ENCODE measurements at regions not wholly inside any gene's neighbourhood (a gene's known extent, or its start where the extent isn't known, plus 50 kb on each side); places are given as distances from the start of the nearest gene placed in this dataset.

DNA sequence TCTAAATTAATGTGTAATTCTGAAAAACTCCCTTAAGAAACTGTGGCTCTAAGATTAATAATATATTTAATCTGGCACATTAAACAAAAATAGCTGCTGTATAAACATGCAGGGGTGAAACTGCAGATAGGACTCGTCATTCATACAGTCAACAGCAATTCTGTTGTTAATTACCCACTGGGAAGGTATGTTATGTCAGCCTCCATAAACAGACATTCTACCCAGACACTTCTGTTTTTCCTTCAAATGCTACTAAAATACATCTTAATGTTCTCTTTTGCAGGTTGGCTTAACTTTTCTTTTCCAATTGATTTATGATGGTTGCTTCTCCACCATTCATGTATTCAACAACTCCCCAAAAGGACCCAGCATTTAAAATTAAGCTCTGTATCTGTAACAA lies 165.6 kb downstream of the SIPA1L2 start:
- Histone ChIP-seq H3K27ac (ENCODE audit: low read depth in 2 of 2, low read length in 1 of 2) (no peak overlapping the region), H3K4me3 (ENCODE audit: low read depth in 2 of 2, low read length in 1 of 2) (no peak overlapping the region), H3F3A (replicated peaks; ENCODE audit: insufficient read depth) (no peaks in the 10 kb centered on the region), H3K9me3 (no peaks in the 10 kb centered on the region), H3K27me3 (ENCODE audit: insufficient read depth) (no peaks in the 10 kb centered on the region), H3K9ac (no peak overlapping the region), H3K36me3 (replicated peaks in 1 of 2; ENCODE audit: control insufficient read depth in 1 of 2, insufficient read depth in 2 of 2, low read length in 1 of 2) (no peaks in the 10 kb centered on the region), H3K4me2 (no peak overlapping the region), H3K4me1 (ENCODE audit: control insufficient read depth in 1 of 2, insufficient read depth in 2 of 2, low read depth in 1 of 2, low read length in 1 of 2) (peaks cover 0 to 6% of the 10 kb centered on the region in 2 experiments; a peak in 2 of 4 replicates), H2AFZ (ENCODE audit: low read depth) (no peak overlapping the region), H4K20me1 (ENCODE audit: insufficient read depth) (no peaks in the 10 kb centered on the region), H3K79me2 (ENCODE audit: insufficient read depth) (no peaks in the 10 kb centered on the region), H3K9me2 (no peaks in the 10 kb centered on the region)
- 48% methylated on average over 1 of the region's 1 CpG for WGBS (ENCODE audit: low lambda C conversion rate)
- POLR2A ChIA-PET = no interaction called here
- CTCF ChIA-PET = no interaction called here
- TF ChIP-seq, protein P1, sequence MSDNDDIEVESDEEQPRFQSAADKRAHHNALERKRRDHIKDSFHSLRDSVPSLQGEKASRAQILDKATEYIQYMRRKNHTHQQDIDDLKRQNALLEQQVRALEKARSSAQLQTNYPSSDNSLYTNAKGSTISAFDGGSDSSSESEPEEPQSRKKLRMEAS (IDR thresholded peaks at IDR 0.05; ENCODE audit: low read depth) = no peak
- TF ChIP-seq EZH2phosphoT487 (IDR thresholded peaks at IDR 0.05; ENCODE audit: borderline replicate concordance, low read depth) (no peak), GATA2 (CRISPR knock-in tag; IDR thresholded peaks at IDR 0.05) (no peak), TAF1 (IDR thresholded peaks at IDR 0.05; ENCODE audit: borderline replicate concordance, low read depth, low read length) (no peak)
- DNase-seq = no peak

DNA sequence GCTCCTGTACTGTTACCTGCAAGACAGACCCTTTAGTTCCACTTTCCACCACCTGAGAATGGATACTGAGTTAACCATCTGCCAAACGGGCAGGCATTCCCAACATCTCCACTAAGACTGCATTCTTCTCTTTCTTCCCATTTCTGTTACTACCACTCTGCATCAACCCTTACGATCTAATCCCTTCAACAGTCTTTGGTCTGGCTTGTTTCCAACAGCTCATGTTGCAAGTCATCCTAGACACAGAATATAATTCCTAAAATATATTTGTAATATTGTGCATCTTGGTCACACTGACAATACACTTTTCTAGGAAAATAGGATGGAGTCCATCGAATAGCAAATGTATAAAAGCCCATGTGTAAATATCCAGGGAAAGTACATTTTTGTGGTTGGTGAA lies 166.7 kb downstream of the SIPA1L2 start:
- H3K4me1 ChIP-seq (ENCODE audit: control insufficient read depth in 1 of 2, insufficient read depth in 2 of 2, low read depth in 1 of 2, low read length in 1 of 2) = peaks cover 0 to 6% of the 10 kb centered on the region in 2 experiments; a peak in 2 of 4 replicates
- H3K36me3 ChIP-seq (replicated peaks in 1 of 2; ENCODE audit: control insufficient read depth in 1 of 2, insufficient read depth in 2 of 2, low read length in 1 of 2) = no peaks in the 10 kb centered on the region
- no peaks in the 10 kb centered on the region for H4K20me1 ChIP-seq (ENCODE audit: insufficient read depth)
- CTCF ChIA-PET = no interaction called here
- TF ChIP-seq FOSL2 (IDR thresholded peaks at IDR 0.05; ENCODE audit: borderline replicate concordance, low read depth) (no peak), YY1 (IDR thresholded peaks at IDR 0.05; ENCODE audit: low read depth) (no peak), MEF2A (IDR thresholded peaks at IDR 0.05; ENCODE audit: borderline replicate concordance, low read depth) (no peak), SIN3A (IDR thresholded peaks at IDR 0.05; ENCODE audit: borderline replicate concordance, low read depth, low read length) (no peak), RCOR1 (IDR thresholded peaks at IDR 0.05; ENCODE audit: low read length) (no peak), GATA2 (CRISPR knock-in tag; IDR thresholded peaks at IDR 0.05) (no peak), TCF12 (IDR thresholded peaks at IDR 0.05) (no peak), TEAD4 (IDR thresholded peaks at IDR 0.05; ENCODE audit: borderline replicate concordance, insufficient read depth) (no peak), RFX5 (IDR thresholded peaks at IDR 0.05; ENCODE audit: low read length) (no peak), JUND (IDR thresholded peaks at IDR 0.05) (no peak), CHD2 (IDR thresholded peaks at IDR 0.05; ENCODE audit: low read length, partially characterized antibody) (no peak), TAF1 (IDR thresholded peaks at IDR 0.05; ENCODE audit: borderline replicate concordance, low read depth, low read length) (no peak)
- TF ChIP-seq, protein P2, sequence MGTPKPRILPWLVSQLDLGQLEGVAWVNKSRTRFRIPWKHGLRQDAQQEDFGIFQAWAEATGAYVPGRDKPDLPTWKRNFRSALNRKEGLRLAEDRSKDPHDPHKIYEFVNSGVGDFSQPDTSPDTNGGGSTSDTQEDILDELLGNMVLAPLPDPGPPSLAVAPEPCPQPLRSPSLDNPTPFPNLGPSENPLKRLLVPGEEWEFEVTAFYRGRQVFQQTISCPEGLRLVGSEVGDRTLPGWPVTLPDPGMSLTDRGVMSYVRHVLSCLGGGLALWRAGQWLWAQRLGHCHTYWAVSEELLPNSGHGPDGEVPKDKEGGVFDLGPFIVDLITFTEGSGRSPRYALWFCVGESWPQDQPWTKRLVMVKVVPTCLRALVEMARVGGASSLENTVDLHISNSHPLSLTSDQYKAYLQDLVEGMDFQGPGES (IDR thresholded peaks at IDR 0.05; ENCODE audit: low read depth, low read length) = no peak
- TF ChIP-seq, protein P3, sequence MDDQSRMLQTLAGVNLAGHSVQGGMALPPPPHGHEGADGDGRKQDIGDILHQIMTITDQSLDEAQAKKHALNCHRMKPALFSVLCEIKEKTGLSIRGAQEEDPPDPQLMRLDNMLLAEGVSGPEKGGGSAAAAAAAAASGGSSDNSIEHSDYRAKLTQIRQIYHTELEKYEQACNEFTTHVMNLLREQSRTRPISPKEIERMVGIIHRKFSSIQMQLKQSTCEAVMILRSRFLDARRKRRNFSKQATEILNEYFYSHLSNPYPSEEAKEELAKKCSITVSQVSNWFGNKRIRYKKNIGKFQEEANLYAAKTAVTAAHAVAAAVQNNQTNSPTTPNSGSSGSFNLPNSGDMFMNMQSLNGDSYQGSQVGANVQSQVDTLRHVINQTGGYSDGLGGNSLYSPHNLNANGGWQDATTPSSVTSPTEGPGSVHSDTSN (IDR thresholded peaks at IDR 0.05) = no peak
- TF ChIP-seq, protein P4, sequence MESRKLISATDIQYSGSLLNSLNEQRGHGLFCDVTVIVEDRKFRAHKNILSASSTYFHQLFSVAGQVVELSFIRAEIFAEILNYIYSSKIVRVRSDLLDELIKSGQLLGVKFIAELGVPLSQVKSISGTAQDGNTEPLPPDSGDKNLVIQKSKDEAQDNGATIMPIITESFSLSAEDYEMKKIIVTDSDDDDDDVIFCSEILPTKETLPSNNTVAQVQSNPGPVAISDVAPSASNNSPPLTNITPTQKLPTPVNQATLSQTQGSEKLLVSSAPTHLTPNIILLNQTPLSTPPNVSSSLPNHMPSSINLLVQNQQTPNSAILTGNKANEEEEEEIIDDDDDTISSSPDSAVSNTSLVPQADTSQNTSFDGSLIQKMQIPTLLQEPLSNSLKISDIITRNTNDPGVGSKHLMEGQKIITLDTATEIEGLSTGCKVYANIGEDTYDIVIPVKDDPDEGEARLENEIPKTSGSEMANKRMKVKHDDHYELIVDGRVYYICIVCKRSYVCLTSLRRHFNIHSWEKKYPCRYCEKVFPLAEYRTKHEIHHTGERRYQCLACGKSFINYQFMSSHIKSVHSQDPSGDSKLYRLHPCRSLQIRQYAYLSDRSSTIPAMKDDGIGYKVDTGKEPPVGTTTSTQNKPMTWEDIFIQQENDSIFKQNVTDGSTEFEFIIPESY (IDR thresholded peaks at IDR 0.05; ENCODE audit: borderline replicate concordance, low read depth) = no peak
- TF ChIP-seq, protein P1 (IDR thresholded peaks at IDR 0.05; ENCODE audit: low read depth) = no peak
- H3F3A ChIP-seq (replicated peaks; ENCODE audit: insufficient read depth) = no peaks in the 10 kb centered on the region
- WGBS (ENCODE audit: low lambda C conversion rate) = 55% methylated on average over 3 of the region's 3 CpGs
- no peaks in the 10 kb centered on the region for H3K79me2 ChIP-seq (ENCODE audit: insufficient read depth)
- no peak for DNase-seq
- no peak overlapping the region for H3K4me3 ChIP-seq (ENCODE audit: low read depth in 2 of 2, low read length in 1 of 2)
- no peak overlapping the region for H3K27ac ChIP-seq (ENCODE audit: low read depth in 2 of 2, low read length in 1 of 2)
- no peaks in the 10 kb centered on the region for H3K9me3 ChIP-seq
- no peaks in the 10 kb centered on the region for H3K27me3 ChIP-seq (ENCODE audit: insufficient read depth)
- no peak overlapping the region for H2AFZ ChIP-seq (ENCODE audit: low read depth)
- no peak overlapping the region for H3K9ac ChIP-seq
- POLR2A ChIA-PET = no interaction called here
- no peak overlapping the region for H3K4me2 ChIP-seq
- H3K9me2 ChIP-seq = no peaks in the 10 kb centered on the region

Measured in SK-N-SH (cell line).